Testis (tissue), 2 donors: ENCODE measurements at regions not wholly inside any gene's neighbourhood (a gene's known extent, or its start where the extent isn't known, plus 50 kb on each side); places are given as distances from the start of the nearest gene placed in this dataset.

Experiments
- DNase-seq: peaks from one replicate; pipeline ENCODE4 v3.0.0-alpha.2; 2019
- H3K27ac ChIP-seq, 2 donors: fragments of 200-600 bp; sonication (generic); one replicate each; pipeline ENCODE4 v1.5.1; 2019
- H3K27me3 ChIP-seq: fragments of 200-600 bp; sonication (generic); one replicate; pipeline ENCODE4 v1.5.1; 2019
- H3K36me3 ChIP-seq: fragments of 200-600 bp; sonication (generic); one replicate; pipeline ENCODE4 v1.5.1; 2017; ENCODE audit warnings: low read depth; ENCODE audit errors: missing control alignments
- H3K4me1 ChIP-seq: fragments of 200-600 bp; sonication (generic); one replicate; pipeline ENCODE4 v1.5.1; 2019
- H3K4me3 ChIP-seq, 2 donors: fragments of 200-600 bp; sonication (generic); one replicate each; pipeline ENCODE4 v1.5.1; 2017 to 2019
- H3K9me3 ChIP-seq: fragments of 200-600 bp; sonication (generic); one replicate; pipeline ENCODE4 v1.5.1; 2017
- POLR2A ChIP-seq: fragments of 450-650 bp; IDR thresholded peaks from one replicate; pipeline ENCODE4 v1.6.1; 2017; ENCODE audit warnings: antibody characterized with exemption, mild to moderate bottlenecking, moderate library complexity
- whole genome bisulfite sequencing, 2 donors: methylation state at CpG; one replicate each; pipeline ENCODE4 v1.1.5; 2018; 5-methylcytosine and 5-hydroxymethylcytosine counted together
- intact Hi-C: fragments of 100-400 bp; cut with DNase I; formaldehyde crosslinking; loops from one replicate; pipeline ENCODE4 v1.15.1; 2023; ENCODE audit warnings: low total_unique reads
- TF ChIP-seq, protein P1 (sequence below), 3 experiments: fragments of 450-650 bp in 2 of 3; fragments of 200-600 bp in 1 of 3; sonication (generic) in 1 of 3; IDR thresholded peaks; one replicate each; pipeline ENCODE4 v1.5.1; 2016 to 2019; ENCODE audit warnings: antibody characterized with exemption in 3 of 3, mild to moderate bottlenecking in 2 of 3, moderate library complexity in 1 of 3

DNA sequence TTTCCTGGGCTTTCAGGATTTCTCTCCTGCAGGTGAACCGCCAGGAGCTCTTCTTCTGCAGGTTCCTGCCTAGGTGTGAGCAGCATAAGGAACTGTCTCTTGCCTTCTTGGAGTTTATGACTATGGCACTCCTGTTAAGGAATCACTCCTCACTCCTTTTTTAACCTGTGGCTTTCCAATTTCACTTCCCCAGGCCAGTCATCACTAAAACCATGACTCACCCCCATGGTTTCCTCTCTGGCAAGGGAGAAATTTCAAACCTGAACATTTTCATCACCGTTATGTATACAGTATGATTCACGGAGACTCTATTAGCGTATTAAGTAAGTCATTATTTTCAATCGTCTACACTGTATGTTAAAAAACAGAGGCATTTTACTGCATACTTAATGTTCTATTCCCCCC lies 78.2 kb upstream of the ARID1B start:
- WGBS, 2 donors: 82 to 88% methylated on average over 5 of the region's 5 CpGs
- H3K4me3 ChIP-seq: no peak overlapping the region
- no peaks in the 10 kb centered on the region for H3K9me3 ChIP-seq
- H3K27ac ChIP-seq: no peak overlapping the region
- no peaks in the 10 kb centered on the region for H3K4me1 ChIP-seq
- intact Hi-C loops: no loop called here
- H3K36me3 ChIP-seq: no peaks in the 10 kb centered on the region
- DNase-seq: no peak
- no peaks in the 10 kb centered on the region for H3K27me3 ChIP-seq
- TF ChIP-seq POLR2A: no peak
- TF ChIP-seq, protein P1, sequence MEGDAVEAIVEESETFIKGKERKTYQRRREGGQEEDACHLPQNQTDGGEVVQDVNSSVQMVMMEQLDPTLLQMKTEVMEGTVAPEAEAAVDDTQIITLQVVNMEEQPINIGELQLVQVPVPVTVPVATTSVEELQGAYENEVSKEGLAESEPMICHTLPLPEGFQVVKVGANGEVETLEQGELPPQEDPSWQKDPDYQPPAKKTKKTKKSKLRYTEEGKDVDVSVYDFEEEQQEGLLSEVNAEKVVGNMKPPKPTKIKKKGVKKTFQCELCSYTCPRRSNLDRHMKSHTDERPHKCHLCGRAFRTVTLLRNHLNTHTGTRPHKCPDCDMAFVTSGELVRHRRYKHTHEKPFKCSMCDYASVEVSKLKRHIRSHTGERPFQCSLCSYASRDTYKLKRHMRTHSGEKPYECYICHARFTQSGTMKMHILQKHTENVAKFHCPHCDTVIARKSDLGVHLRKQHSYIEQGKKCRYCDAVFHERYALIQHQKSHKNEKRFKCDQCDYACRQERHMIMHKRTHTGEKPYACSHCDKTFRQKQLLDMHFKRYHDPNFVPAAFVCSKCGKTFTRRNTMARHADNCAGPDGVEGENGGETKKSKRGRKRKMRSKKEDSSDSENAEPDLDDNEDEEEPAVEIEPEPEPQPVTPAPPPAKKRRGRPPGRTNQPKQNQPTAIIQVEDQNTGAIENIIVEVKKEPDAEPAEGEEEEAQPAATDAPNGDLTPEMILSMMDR (IDR thresholded peaks at IDR 0.05): no peak

DNA sequence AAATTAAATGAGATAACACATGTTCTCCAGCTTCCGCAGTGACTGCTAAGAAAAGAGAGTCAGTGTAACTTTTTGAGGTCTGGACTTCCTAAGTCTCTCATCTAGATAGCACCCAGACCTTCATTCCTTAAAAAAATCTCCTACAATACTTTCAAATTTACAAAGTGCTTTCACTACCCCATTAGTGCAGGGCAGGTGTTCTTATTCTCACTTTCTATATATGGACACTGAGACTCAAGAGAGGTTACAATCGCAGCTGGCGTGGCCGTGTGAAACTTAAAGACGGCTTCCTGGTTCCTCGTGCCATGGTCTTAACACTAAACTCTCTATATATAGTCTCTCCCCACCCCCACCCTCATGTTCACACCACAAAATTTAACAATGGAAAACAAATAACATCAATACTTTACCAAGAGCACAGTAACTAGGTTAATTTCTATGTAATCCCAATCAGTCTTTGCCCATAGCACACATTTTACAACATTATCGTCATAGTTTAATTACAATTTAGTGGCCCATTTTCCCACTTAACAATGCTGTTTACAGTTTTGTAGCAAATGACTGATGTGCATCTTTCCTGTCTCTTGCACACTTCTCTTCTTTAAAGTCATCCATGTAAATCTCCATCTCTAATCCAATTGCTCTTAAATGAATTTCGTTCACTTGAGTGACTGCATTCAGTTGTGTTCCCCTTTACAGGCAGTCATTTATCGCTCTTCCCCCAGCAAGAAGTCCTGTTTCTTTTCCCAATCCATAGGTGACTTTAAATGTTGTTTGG lies 78.8 kb upstream of the ARID1B start:
- intact Hi-C loops: no loop called here
- Histone ChIP-seq H3K4me1 (no peaks in the 10 kb centered on the region), H3K27me3 (no peaks in the 10 kb centered on the region), H3K9me3 (no peaks in the 10 kb centered on the region), H3K4me3 (no peak overlapping the region), H3K36me3 (no peaks in the 10 kb centered on the region), H3K27ac (no peak overlapping the region)
- TF ChIP-seq, protein P1 (IDR thresholded peaks at IDR 0.05): no peak
- no peak for TF ChIP-seq POLR2A
- no peak for DNase-seq
- 84 to 87% methylated on average over 9 of the region's 9 CpGs for whole genome bisulfite sequencing, 2 donors

DNA sequence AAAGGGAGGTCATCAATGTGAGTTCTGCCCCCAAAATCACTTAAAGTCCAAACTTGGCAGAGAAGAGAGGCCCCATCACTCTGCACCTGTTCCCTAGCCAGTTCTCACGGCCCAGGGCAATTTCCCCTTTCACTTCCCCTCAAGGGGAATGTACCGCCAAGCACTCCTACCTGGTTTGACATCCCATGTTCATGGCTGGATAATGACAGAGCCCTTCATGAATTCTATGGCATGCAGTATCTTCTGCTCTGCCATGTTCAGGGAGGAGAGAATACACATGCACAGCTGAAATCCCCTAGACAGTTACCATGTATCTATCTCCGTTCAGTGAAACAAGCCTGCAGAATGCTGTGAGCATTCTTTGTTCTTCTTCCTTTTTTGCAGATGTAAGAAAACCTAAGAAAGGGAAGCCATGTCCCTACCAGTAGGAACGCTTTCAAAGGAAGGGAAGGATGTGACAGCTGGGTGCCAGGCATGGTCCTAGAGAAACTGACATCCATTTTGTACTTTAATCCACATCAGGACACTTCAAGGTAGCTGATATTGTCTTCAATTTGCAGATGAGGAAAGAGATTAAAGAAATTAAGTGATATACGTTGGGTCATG lies 79.8 kb upstream of the ARID1B start:
- TF ChIP-seq, protein P1 (IDR thresholded peaks at IDR 0.05): no peak
- TF ChIP-seq POLR2A: no peak
- no peak for DNase-seq
- H3K27ac ChIP-seq: no peak overlapping the region
- H3K4me1 ChIP-seq: no peaks in the 10 kb centered on the region
- no peaks in the 10 kb centered on the region for H3K9me3 ChIP-seq
- no peaks in the 10 kb centered on the region for H3K36me3 ChIP-seq
- intact Hi-C loops: no loop called here
- no peaks in the 10 kb centered on the region for H3K27me3 ChIP-seq
- WGBS, 2 donors: 70 to 75% methylated on average over 5 of the region's 5 CpGs
- H3K4me3 ChIP-seq: no peak overlapping the region

DNA sequence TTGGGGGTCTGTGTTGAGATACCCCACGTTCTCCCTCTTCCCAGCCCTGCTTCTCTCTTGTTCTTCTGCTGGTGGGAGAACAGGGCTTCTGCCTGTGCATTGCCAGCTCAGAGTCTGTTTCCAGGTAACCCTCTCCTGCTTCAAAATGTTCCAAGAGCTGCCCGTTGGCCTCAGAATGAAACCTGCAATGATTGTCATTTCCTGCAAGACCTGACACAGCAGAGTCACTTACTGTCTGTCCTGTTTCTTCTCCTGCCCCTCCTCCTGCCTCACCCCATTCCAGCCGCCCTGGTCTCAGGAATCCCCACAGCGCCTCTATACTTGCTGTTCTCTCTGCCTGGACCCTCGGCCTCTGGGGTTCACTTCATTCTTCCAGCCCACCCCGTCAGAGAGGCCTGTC lies 81.4 kb upstream of the ARID1B start:
- TF ChIP-seq POLR2A: no peak
- TF ChIP-seq, protein P1 (IDR thresholded peaks at IDR 0.05): no peak
- Histone ChIP-seq H3K4me3 (no peak overlapping the region), H3K4me1 (no peaks in the 10 kb centered on the region), H3K36me3 (no peaks in the 10 kb centered on the region), H3K27ac (no peak overlapping the region), H3K27me3 (no peaks in the 10 kb centered on the region), H3K9me3 (no peaks in the 10 kb centered on the region)
- intact Hi-C loops: no loop called here
- 86 to 91% methylated on average over 6 of the region's 6 CpGs for whole genome bisulfite sequencing, 2 donors
- no peak for DNase-seq

DNA sequence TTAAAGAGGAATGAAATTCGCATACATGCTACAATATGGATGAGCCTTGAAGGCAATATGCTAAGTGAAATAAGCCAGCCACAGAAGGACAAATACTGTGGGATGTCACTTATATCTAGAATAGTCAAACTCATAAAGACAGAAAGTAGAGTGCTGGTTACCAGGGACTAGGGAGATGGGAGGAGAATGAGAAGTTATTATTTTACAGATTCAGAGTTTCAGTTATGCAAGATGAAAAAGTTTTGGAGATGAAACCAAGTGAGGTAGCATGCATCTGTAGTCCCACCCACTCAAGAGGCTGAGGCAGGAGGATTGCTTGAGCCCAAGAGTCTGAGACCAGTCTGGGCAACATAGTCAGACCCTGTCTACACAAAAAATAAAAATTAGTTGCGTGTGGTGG lies 82.5 kb upstream of the ARID1B start:
- intact Hi-C loops: no loop called here
- no peaks in the 10 kb centered on the region for H3K36me3 ChIP-seq
- no peak overlapping the region for H3K4me3 ChIP-seq
- no peak overlapping the region for H3K27ac ChIP-seq
- TF ChIP-seq, protein P1 (IDR thresholded peaks at IDR 0.05): no peak
- no peak for TF ChIP-seq POLR2A
- no peaks in the 10 kb centered on the region for H3K9me3 ChIP-seq
- peaks cover under 1% of the 10 kb centered on the region for H3K4me1 ChIP-seq
- no peak for DNase-seq
- no peaks in the 10 kb centered on the region for H3K27me3 ChIP-seq
- 83 to 97% methylated on average over 2 of the region's 2 CpGs for WGBS, 2 donors
